H9 (cell line): ENCODE measurements at regions not wholly inside any gene's neighbourhood (a gene's known extent, or its start where the extent isn't known, plus 50 kb on each side); places are given as distances from the start of the nearest gene placed in this dataset.

Experiments
- DNase-seq: peaks from one replicate; pipeline ENCODE4 v3.0.0-alpha.2; 2017
- H2AFZ ChIP-seq: one replicate; pipeline ENCODE4 v1.6.1; 2013; ENCODE audit warnings: mild to moderate bottlenecking, low read length, control low read depth, moderate library complexity
- H2AK5ac ChIP-seq: 2 replicates; pipeline ENCODE4 v1.6.1; 2013; ENCODE audit warnings: low read length, control low read depth, mixed read lengths; ENCODE audit not compliant: insufficient read length
- H2BK120ac ChIP-seq: one replicate; pipeline ENCODE4 v1.6.1; 2013; ENCODE audit warnings: low read depth, mild to moderate bottlenecking, low read length, control low read depth, inconsistent platforms; ENCODE audit not compliant: poor library complexity, severe bottlenecking
- H2BK12ac ChIP-seq: 2 replicates; pipeline ENCODE4 v1.6.1; 2013; ENCODE audit warnings: low read length, control low read depth, mixed read lengths, low read depth; ENCODE audit not compliant: insufficient read length
- H2BK15ac ChIP-seq: 2 replicates; pipeline ENCODE4 v1.6.1; 2013; ENCODE audit warnings: low read depth, low read length, control low read depth
- H2BK20ac ChIP-seq: one replicate; pipeline ENCODE4 v1.6.1; 2013; ENCODE audit warnings: low read depth, mild to moderate bottlenecking, low read length, control low read depth, inconsistent platforms; ENCODE audit not compliant: poor library complexity, severe bottlenecking
- H2BK5ac ChIP-seq: 2 replicates; pipeline ENCODE4 v1.6.1; 2013; ENCODE audit warnings: low read length, control low read depth, mixed read lengths; ENCODE audit not compliant: insufficient read length
- H3K14ac ChIP-seq: 2 replicates; pipeline ENCODE4 v1.6.1; 2013; ENCODE audit warnings: low read length, control low read depth; ENCODE audit not compliant: insufficient read depth
- H3K18ac ChIP-seq: 2 replicates; pipeline ENCODE4 v1.6.1; 2013; ENCODE audit warnings: low read depth, mild to moderate bottlenecking, mixed read lengths, low read length, control low read depth; ENCODE audit not compliant: insufficient read length
- H3K23ac ChIP-seq: 2 replicates; pipeline ENCODE4 v1.6.1; 2013; ENCODE audit warnings: low read length, control low read depth, mixed read lengths, low read depth; ENCODE audit not compliant: insufficient read length
- H3K23me2 ChIP-seq: 2 replicates; pipeline ENCODE4 v1.6.1; 2013; ENCODE audit warnings: low read depth, mild to moderate bottlenecking, mixed read lengths, low read length, control low read depth; ENCODE audit not compliant: insufficient read length, poor library complexity, severe bottlenecking
- H3K27ac ChIP-seq: 2 replicates; pipeline ENCODE4 v1.5.1; 2013; ENCODE audit warnings: low read length, control low read depth, mixed read lengths, low read depth; ENCODE audit not compliant: insufficient read length
- H3K27me3 ChIP-seq: 2 replicates; pipeline ENCODE4 v1.6.1; 2013; ENCODE audit warnings: low read length, control low read depth, inconsistent platforms; ENCODE audit not compliant: insufficient read depth
- H3K4ac ChIP-seq: 2 replicates; pipeline ENCODE4 v1.6.1; 2013; ENCODE audit warnings: low read depth, mild to moderate bottlenecking, control low read depth, inconsistent platforms, low read length, moderate library complexity
- H3K4me1 ChIP-seq: 2 replicates; pipeline ENCODE4 v1.6.1; 2013; ENCODE audit warnings: low read length, control low read depth, inconsistent platforms; ENCODE audit not compliant: insufficient read depth
- H3K4me2 ChIP-seq: 2 replicates; pipeline ENCODE4 v1.6.1; 2013; ENCODE audit warnings: low read length, control low read depth, mixed read lengths; ENCODE audit not compliant: insufficient read length, insufficient read depth
- H3K56ac ChIP-seq: 2 replicates; pipeline ENCODE4 v1.6.1; 2013; ENCODE audit warnings: low read depth, mild to moderate bottlenecking, mixed read lengths, low read length, control low read depth; ENCODE audit not compliant: insufficient read length
- H3K79me1 ChIP-seq: 2 replicates; pipeline ENCODE4 v1.6.1; 2013; ENCODE audit warnings: low read depth, mild to moderate bottlenecking, moderate library complexity, low read length, control low read depth, inconsistent platforms; ENCODE audit not compliant: insufficient read depth, poor library complexity, severe bottlenecking
- H3K79me2 ChIP-seq: 2 replicates; pipeline ENCODE4 v1.6.1; 2013; ENCODE audit warnings: low read length, control low read depth, inconsistent platforms; ENCODE audit not compliant: insufficient read depth
- H3K9ac ChIP-seq: 2 replicates; pipeline ENCODE4 v1.6.1; 2013; ENCODE audit warnings: low read length, control low read depth, mixed read lengths; ENCODE audit not compliant: insufficient read length; ENCODE audit errors: extremely low read depth
- H3K9me3 ChIP-seq: one replicate; pipeline ENCODE4 v1.6.1; 2013; ENCODE audit warnings: low read depth, low read length, inconsistent platforms; ENCODE audit not compliant: control insufficient read depth
- H3T11ph ChIP-seq: one replicate; pipeline ENCODE4 v1.6.1; 2013; ENCODE audit warnings: mild to moderate bottlenecking, low read length, control low read depth, inconsistent platforms
- H4K20me1 ChIP-seq: one replicate; pipeline ENCODE4 v1.6.1; 2013; ENCODE audit not compliant: control insufficient read depth, insufficient read length, insufficient read depth
- H4K5ac ChIP-seq: 2 replicates; pipeline ENCODE4 v1.6.1; 2013; ENCODE audit warnings: low read depth, mild to moderate bottlenecking, mixed read lengths, low read length, control low read depth; ENCODE audit not compliant: insufficient read length
- H4K8ac ChIP-seq: replicated peaks from 2 replicates; pipeline ENCODE4 v1.6.1; 2013; ENCODE audit warnings: low read length, control low read depth, mixed read lengths, low read depth; ENCODE audit not compliant: insufficient read length
- H4K91ac ChIP-seq: 2 replicates; pipeline ENCODE4 v1.6.1; 2013; ENCODE audit warnings: low read depth, mild to moderate bottlenecking, moderate library complexity, mixed read lengths, low read length, control low read depth; ENCODE audit not compliant: insufficient read length
- H3K27ac Mint-ChIP-seq, 3 experiments: 2 replicates in 2 of 3; 3 replicates in 1 of 3; pipeline ENCODE4 v1.8.0; 2020 to 2021; ENCODE audit warnings: mixed read lengths in 3 of 3, mild to moderate bottlenecking in 1 of 3, moderate library complexity in 1 of 3
- H3K27me3 Mint-ChIP-seq: 2 replicates; pipeline ENCODE4 v1.8.0; 2021; ENCODE audit warnings: low read depth, mild to moderate bottlenecking, moderate library complexity, mixed read lengths
- H3K36me3 Mint-ChIP-seq, 3 experiments: 2 replicates in 2 of 3; 3 replicates in 1 of 3; pipeline ENCODE4 v1.8.0; 2020 to 2021; ENCODE audit warnings: low read depth in 3 of 3, mixed read lengths in 3 of 3; ENCODE audit not compliant: insufficient read depth in 1 of 3
- H3K4me1 Mint-ChIP-seq, 2 experiments: 2 replicates each; pipeline ENCODE4 v1.8.0; 2020; ENCODE audit warnings: mixed read lengths in 2 of 2
- H3K4me3 Mint-ChIP-seq, 2 experiments: 2 replicates in 1 of 2; 3 replicates in 1 of 2; pipeline ENCODE4 v1.8.0; 2020 to 2021; ENCODE audit warnings: mild to moderate bottlenecking in 2 of 2, mixed read lengths in 2 of 2, moderate library complexity in 1 of 2
- H3K9me3 Mint-ChIP-seq, 2 experiments: 2 replicates in 1 of 2; 3 replicates in 1 of 2; pipeline ENCODE4 v1.8.0; 2020; ENCODE audit warnings: mild to moderate bottlenecking in 2 of 2, mixed read lengths in 2 of 2, moderate library complexity in 1 of 2
- CTCF ChIP-seq: fragments of 200-600 bp; sonication (generic); conservative IDR thresholded peaks from 3 replicates; pipeline ENCODE4 v1.8.0; 2021; ENCODE audit warnings: antibody characterized with exemption, mild to moderate bottlenecking
- WGBS: extraction: QIAGEN DNeasy Blood & Tissue Kit; methylation state at CpG from one replicate; pipeline ENCODE4 v1.1.7; 2013; ENCODE audit warnings: missing lambda C conversion rate, low lambda C conversion rate, mixed read lengths; ENCODE audit not compliant: insufficient read length; ENCODE audit errors: extremely low coverage; 5-methylcytosine and 5-hydroxymethylcytosine counted together

GRCh38 chr10:118873738-118874105 is 119.0 kb upstream of the CACUL1 start:
- Histone ChIP-seq H3K9me3 (no peaks in the 10 kb centered on the region), H3T11ph (no peak overlapping the region), H2AFZ (no peak overlapping the region), H3K79me1 (no peaks in the 10 kb centered on the region), H4K5ac (no peak overlapping the region), H3K23ac (no peak overlapping the region), H2BK15ac (no peak overlapping the region), H2AK5ac (no peak overlapping the region), H3K27ac (no peak overlapping the region), H3K23me2 (no peaks in the 10 kb centered on the region), H4K8ac (no peak overlapping the region), H3K4me1 (no peaks in the 10 kb centered on the region), H2BK20ac (no peak overlapping the region), H3K9ac (no peak overlapping the region), H3K4me2 (no peak overlapping the region), H3K56ac (no peak overlapping the region), H2BK5ac (no peak overlapping the region), H4K20me1 (no peaks in the 10 kb centered on the region), H2BK120ac (no peak overlapping the region), H4K91ac (no peak overlapping the region), H3K79me2 (no peaks in the 10 kb centered on the region), H3K18ac (no peak overlapping the region), H3K27me3 (no peaks in the 10 kb centered on the region), H2BK12ac (no peak overlapping the region), H3K14ac (no peak overlapping the region), H3K4ac (no peak overlapping the region)
- Mint-ChIP-seq H3K9me3 (peaks cover 5 to 7% of the 10 kb centered on the region in 2 experiments; a peak in 3 of 5 replicates), H3K4me3 (no peak overlapping the region), H3K27ac (no peak overlapping the region), H3K36me3 (peaks cover 0 to 6% (median 0%) of the 10 kb centered on the region in 3 experiments; a peak in 2 of 7 replicates), H3K4me1 (peaks cover 15 to 20% of the 10 kb centered on the region in 2 experiments), H3K27me3 (peaks cover 1% of the 10 kb centered on the region; the same call in 1 of the 2 replicates)
- no CpG with 5 or more reads among the region's 2 CpGs for WGBS
- DNase-seq: no peak
- TF ChIP-seq CTCF: no peak
